ENCODE measurements at regions not wholly inside any gene's neighbourhood (a gene's known extent, or its start where the extent isn't known, plus 50 kb on each side); places are given as distances from the start of the nearest gene placed in this dataset.

- CTCF ChIA-PET = no interaction called here
- Mint-ChIP-seq H3K36me3 (no peaks in the 10 kb centered on the region), H3K27ac (no peak overlapping the region), H3K27me3 (no peaks in the 10 kb centered on the region), H3K4me3 (no peak overlapping the region), H3K9me3 (peaks cover 0 to 28% (median 3%) of the 10 kb centered on the region in 5 donors), H3K4me1 (no peaks in the 10 kb centered on the region)
- H3K27me3 ChIP-seq (ENCODE audit: insufficient read depth, low read length, poor library complexity, severe bottlenecking) = no peaks in the 10 kb centered on the region
- no peak for DNase-seq
- no peak overlapping the region for H3K27ac ChIP-seq (ENCODE audit: low read depth, low read length)
- H3K9me3 ChIP-seq (ENCODE audit: low read length) = no peaks in the 10 kb centered on the region
- no peaks in the 10 kb centered on the region for H3K4me1 ChIP-seq (ENCODE audit: insufficient read depth, low read length)
- no peaks in the 10 kb centered on the region for H3K36me3 ChIP-seq (ENCODE audit: insufficient read depth, low read length)
- POLR2A ChIA-PET = no interaction called here
- no peak overlapping the region for H3K4me3 ChIP-seq (ENCODE audit: low read length)
These were observed 907.4 kb upstream of the VRK2 start for GRCh38 chr2:57139179-57139578.

GRCh38 chr2:57141269-57141668 is 905.3 kb upstream of the VRK2 start:
- no peak overlapping the region for H3K27ac ChIP-seq (ENCODE audit: low read depth, low read length)
- H3K36me3 Mint-ChIP-seq = no peaks in the 10 kb centered on the region
- ChIA-PET POLR2A (no interaction called here), CTCF (no interaction called here)
- H3K4me3 ChIP-seq (ENCODE audit: low read length) = no peak overlapping the region
- no peak overlapping the region for H3K27ac Mint-ChIP-seq
- no peaks in the 10 kb centered on the region for H3K36me3 ChIP-seq (ENCODE audit: insufficient read depth, low read length)
- no peak for DNase-seq
- peaks cover 3 to 23% (median 8%) of the 10 kb centered on the region in 5 donors for H3K9me3 Mint-ChIP-seq
- no peak overlapping the region for H3K4me3 Mint-ChIP-seq
- no peaks in the 10 kb centered on the region for H3K9me3 ChIP-seq (ENCODE audit: low read length)
- H3K4me1 ChIP-seq (ENCODE audit: insufficient read depth, low read length) = no peaks in the 10 kb centered on the region
- no peaks in the 10 kb centered on the region for H3K27me3 Mint-ChIP-seq
- H3K27me3 ChIP-seq (ENCODE audit: insufficient read depth, low read length, poor library complexity, severe bottlenecking) = no peaks in the 10 kb centered on the region
- no peaks in the 10 kb centered on the region for H3K4me1 Mint-ChIP-seq

- Mint-ChIP-seq H3K27ac (no peak overlapping the region), H3K4me1 (no peaks in the 10 kb centered on the region), H3K27me3 (no peaks in the 10 kb centered on the region), H3K9me3 (peaks cover 11 to 41% (median 24%) of the 10 kb centered on the region in 5 donors), H3K4me3 (no peak overlapping the region), H3K36me3 (no peaks in the 10 kb centered on the region)
- POLR2A ChIA-PET = no interaction called here
- no peaks in the 10 kb centered on the region for H3K9me3 ChIP-seq (ENCODE audit: low read length)
- H3K4me1 ChIP-seq (ENCODE audit: insufficient read depth, low read length) = no peaks in the 10 kb centered on the region
- no peaks in the 10 kb centered on the region for H3K36me3 ChIP-seq (ENCODE audit: insufficient read depth, low read length)
- H3K4me3 ChIP-seq (ENCODE audit: low read length) = no peak overlapping the region
- DNase-seq = no peak
- H3K27ac ChIP-seq (ENCODE audit: low read depth, low read length) = no peak overlapping the region
- no peaks in the 10 kb centered on the region for H3K27me3 ChIP-seq (ENCODE audit: insufficient read depth, low read length, poor library complexity, severe bottlenecking)
- CTCF ChIA-PET = no interaction called here
These were observed 899.7 kb upstream of the VRK2 start for GRCh38 chr2:57146951-57147350.

DNA sequence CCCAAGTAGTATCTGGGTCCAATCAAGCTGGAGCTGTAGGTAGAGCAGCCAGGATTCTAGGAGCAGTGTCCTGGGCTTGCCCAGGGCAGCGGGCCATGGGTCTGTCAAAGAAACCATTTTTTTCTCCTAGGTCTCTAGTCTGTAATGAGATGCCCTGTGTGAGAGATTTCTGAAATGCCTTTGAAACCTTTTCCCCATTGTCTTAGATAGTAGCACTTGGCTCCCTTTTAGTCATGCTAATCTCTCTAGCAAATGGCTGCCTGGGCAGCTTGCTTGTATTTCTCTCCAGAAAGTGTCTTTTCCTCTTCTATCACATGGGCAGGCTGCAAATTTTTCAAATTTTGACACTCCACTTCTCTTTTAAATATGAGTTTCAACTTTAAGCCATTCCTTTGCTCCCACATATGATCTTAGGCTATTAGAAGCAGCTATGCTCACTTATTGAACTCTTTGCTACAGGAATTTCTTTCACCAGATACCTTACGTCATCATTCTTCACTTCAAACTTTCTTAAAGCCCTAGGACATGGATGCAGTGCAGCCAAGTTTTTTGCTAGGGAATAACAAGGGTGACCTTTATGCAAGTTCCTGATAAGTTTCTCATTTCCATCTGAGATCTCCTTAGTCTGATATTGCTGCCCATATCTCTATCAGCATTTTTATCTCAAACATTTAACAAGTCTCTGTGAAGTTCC is 890.2 kb upstream of the VRK2 start:
- DNase-seq = no peak
- CTCF ChIA-PET = no interaction called here
- Histone ChIP-seq H3K4me3 (ENCODE audit: low read length) (no peak overlapping the region), H3K27me3 (ENCODE audit: insufficient read depth, low read length, poor library complexity, severe bottlenecking) (no peaks in the 10 kb centered on the region), H3K36me3 (ENCODE audit: insufficient read depth, low read length) (no peaks in the 10 kb centered on the region), H3K27ac (ENCODE audit: low read depth, low read length) (no peak overlapping the region), H3K4me1 (ENCODE audit: insufficient read depth, low read length) (no peaks in the 10 kb centered on the region), H3K9me3 (ENCODE audit: low read length) (no peaks in the 10 kb centered on the region)
- H3K36me3 Mint-ChIP-seq = no peaks in the 10 kb centered on the region
- H3K9me3 Mint-ChIP-seq = peaks cover 3 to 22% (median 11%) of the 10 kb centered on the region in 5 donors
- no peaks in the 10 kb centered on the region for H3K4me1 Mint-ChIP-seq
- H3K27ac Mint-ChIP-seq = no peak overlapping the region
- no peak overlapping the region for H3K4me3 Mint-ChIP-seq
- H3K27me3 Mint-ChIP-seq = no peaks in the 10 kb centered on the region
- POLR2A ChIA-PET = no interaction called here

DNA sequence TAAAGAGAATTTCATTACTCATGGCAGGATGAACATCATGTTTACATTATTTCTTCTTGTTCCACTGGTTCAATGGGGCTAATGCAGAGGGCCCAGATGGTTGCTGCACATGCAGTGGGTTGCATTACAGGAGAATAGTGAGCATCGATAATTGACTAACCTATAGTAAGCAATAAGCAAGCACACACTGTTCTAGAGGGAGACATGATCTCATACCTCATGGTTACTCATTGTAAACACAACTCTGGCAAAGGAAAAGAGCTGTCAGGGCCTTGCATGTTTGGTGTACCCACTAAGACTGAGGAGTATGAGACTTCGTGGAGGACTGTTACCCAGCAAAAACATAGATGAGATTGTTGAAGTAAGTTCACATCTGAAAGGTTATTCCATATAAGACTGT is 885.6 kb upstream of the VRK2 start:
- ChIA-PET CTCF (no interaction called here), POLR2A (no interaction called here)
- Mint-ChIP-seq H3K27ac (no peak overlapping the region), H3K4me1 (no peaks in the 10 kb centered on the region), H3K27me3 (no peaks in the 10 kb centered on the region), H3K36me3 (no peaks in the 10 kb centered on the region), H3K9me3 (peaks cover 5 to 10% (median 7%) of the 10 kb centered on the region in 5 donors), H3K4me3 (no peak overlapping the region)
- no peaks in the 10 kb centered on the region for H3K36me3 ChIP-seq (ENCODE audit: insufficient read depth, low read length)
- H3K4me3 ChIP-seq (ENCODE audit: low read length) = no peak overlapping the region
- no peak overlapping the region for H3K27ac ChIP-seq (ENCODE audit: low read depth, low read length)
- H3K27me3 ChIP-seq (ENCODE audit: insufficient read depth, low read length, poor library complexity, severe bottlenecking) = no peaks in the 10 kb centered on the region
- no peaks in the 10 kb centered on the region for H3K4me1 ChIP-seq (ENCODE audit: insufficient read depth, low read length)
- no peaks in the 10 kb centered on the region for H3K9me3 ChIP-seq (ENCODE audit: low read length)
- no peak for DNase-seq

GRCh38 chr2:57177176-57177575 is 869.4 kb upstream of the VRK2 start:
- POLR2A ChIA-PET = no interaction called here
- Mint-ChIP-seq H3K36me3 (no peaks in the 10 kb centered on the region), H3K27me3 (no peaks in the 10 kb centered on the region), H3K4me1 (no peaks in the 10 kb centered on the region), H3K4me3 (no peak overlapping the region), H3K27ac (no peak overlapping the region), H3K9me3 (peaks cover 5 to 28% (median 20%) of the 10 kb centered on the region in 5 donors)
- no peak overlapping the region for H3K27ac ChIP-seq (ENCODE audit: low read depth, low read length)
- CTCF ChIA-PET = no interaction called here
- no peaks in the 10 kb centered on the region for H3K9me3 ChIP-seq (ENCODE audit: low read length)
- H3K4me1 ChIP-seq (ENCODE audit: insufficient read depth, low read length) = no peaks in the 10 kb centered on the region
- no peaks in the 10 kb centered on the region for H3K36me3 ChIP-seq (ENCODE audit: insufficient read depth, low read length)
- H3K4me3 ChIP-seq (ENCODE audit: low read length) = no peak overlapping the region
- H3K27me3 ChIP-seq (ENCODE audit: insufficient read depth, low read length, poor library complexity, severe bottlenecking) = no peaks in the 10 kb centered on the region
- DNase-seq = no peak

- Histone ChIP-seq H3K4me3 (ENCODE audit: low read length) (no peak overlapping the region), H3K4me1 (ENCODE audit: insufficient read depth, low read length) (no peaks in the 10 kb centered on the region), H3K36me3 (ENCODE audit: insufficient read depth, low read length) (no peaks in the 10 kb centered on the region), H3K27ac (ENCODE audit: low read depth, low read length) (no peak overlapping the region), H3K27me3 (ENCODE audit: insufficient read depth, low read length, poor library complexity, severe bottlenecking) (no peaks in the 10 kb centered on the region), H3K9me3 (ENCODE audit: low read length) (no peaks in the 10 kb centered on the region)
- CTCF ChIA-PET = no interaction called here
- Mint-ChIP-seq H3K4me1 (no peaks in the 10 kb centered on the region), H3K36me3 (no peaks in the 10 kb centered on the region), H3K27me3 (no peaks in the 10 kb centered on the region), H3K4me3 (no peak overlapping the region), H3K27ac (no peak overlapping the region), H3K9me3 (peaks cover 7 to 27% (median 16%) of the 10 kb centered on the region in 5 donors)
- DNase-seq = no peak
- POLR2A ChIA-PET = no interaction called here
These were observed 866.5 kb upstream of the VRK2 start for GRCh38 chr2:57180042-57180567.

GRCh38 chr2:57180678-57181077 is 865.9 kb upstream of the VRK2 start:
- no peak for DNase-seq
- no peaks in the 10 kb centered on the region for H3K4me1 Mint-ChIP-seq
- CTCF ChIA-PET = no interaction called here

More at GRCh38 chr2:57180678-57181077, 865.9 kb upstream of the VRK2 start:
- Mint-ChIP-seq H3K9me3 (peaks cover 7 to 28% (median 13%) of the 10 kb centered on the region in 5 donors), H3K4me3 (no peak overlapping the region), H3K27ac (no peak overlapping the region), H3K27me3 (no peaks in the 10 kb centered on the region), H3K36me3 (no peaks in the 10 kb centered on the region)
- H3K4me3 ChIP-seq (ENCODE audit: low read length) = no peak overlapping the region
- H3K27ac ChIP-seq (ENCODE audit: low read depth, low read length) = no peak overlapping the region
- no peaks in the 10 kb centered on the region for H3K27me3 ChIP-seq (ENCODE audit: insufficient read depth, low read length, poor library complexity, severe bottlenecking)
- H3K9me3 ChIP-seq (ENCODE audit: low read length) = no peaks in the 10 kb centered on the region
- no peaks in the 10 kb centered on the region for H3K36me3 ChIP-seq (ENCODE audit: insufficient read depth, low read length)
- no peaks in the 10 kb centered on the region for H3K4me1 ChIP-seq (ENCODE audit: insufficient read depth, low read length)
- POLR2A ChIA-PET = no interaction called here

Data from CD8-positive, alpha-beta memory T cell (primary cell).